ENCODE measurements at regions not wholly inside any gene's neighbourhood (a gene's known extent, or its start where the extent isn't known, plus 50 kb on each side); places are given as distances from the start of the nearest gene placed in this dataset.
A peak's percentile ranks its signal among the peaks of the same experiment; 100 is the strongest.

DNA sequence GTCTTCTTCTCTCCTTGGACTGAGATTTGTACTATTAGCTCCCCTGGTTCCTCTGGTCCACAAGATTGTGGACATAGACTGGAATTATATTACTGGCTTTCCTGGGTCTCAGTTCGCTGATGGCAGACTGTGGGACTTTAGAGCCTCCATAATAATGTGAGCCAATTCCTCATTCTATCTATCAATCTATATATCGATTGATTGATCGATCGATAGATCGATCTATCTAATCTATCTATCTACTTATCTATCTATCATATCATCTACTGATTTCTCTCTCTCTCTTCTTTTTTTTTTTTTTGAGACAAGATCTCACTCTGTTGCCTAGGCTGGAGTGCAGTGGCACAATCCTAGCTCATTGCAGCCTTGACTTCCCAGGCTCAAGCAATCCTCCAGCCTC lies 51.5 kb upstream of the DDR1 start:
- TF ChIP-seq, protein P1, sequence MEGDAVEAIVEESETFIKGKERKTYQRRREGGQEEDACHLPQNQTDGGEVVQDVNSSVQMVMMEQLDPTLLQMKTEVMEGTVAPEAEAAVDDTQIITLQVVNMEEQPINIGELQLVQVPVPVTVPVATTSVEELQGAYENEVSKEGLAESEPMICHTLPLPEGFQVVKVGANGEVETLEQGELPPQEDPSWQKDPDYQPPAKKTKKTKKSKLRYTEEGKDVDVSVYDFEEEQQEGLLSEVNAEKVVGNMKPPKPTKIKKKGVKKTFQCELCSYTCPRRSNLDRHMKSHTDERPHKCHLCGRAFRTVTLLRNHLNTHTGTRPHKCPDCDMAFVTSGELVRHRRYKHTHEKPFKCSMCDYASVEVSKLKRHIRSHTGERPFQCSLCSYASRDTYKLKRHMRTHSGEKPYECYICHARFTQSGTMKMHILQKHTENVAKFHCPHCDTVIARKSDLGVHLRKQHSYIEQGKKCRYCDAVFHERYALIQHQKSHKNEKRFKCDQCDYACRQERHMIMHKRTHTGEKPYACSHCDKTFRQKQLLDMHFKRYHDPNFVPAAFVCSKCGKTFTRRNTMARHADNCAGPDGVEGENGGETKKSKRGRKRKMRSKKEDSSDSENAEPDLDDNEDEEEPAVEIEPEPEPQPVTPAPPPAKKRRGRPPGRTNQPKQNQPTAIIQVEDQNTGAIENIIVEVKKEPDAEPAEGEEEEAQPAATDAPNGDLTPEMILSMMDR (IDR thresholded peaks at IDR 0.05; ENCODE audit: insufficient read depth, low read depth, low read length, missing control alignments), result no peak
- no peak for DNase-seq (ENCODE audit: low read depth)
- no peak overlapping the region for H3K4me3 ChIP-seq (ENCODE audit: low read depth, low read length)

DNA sequence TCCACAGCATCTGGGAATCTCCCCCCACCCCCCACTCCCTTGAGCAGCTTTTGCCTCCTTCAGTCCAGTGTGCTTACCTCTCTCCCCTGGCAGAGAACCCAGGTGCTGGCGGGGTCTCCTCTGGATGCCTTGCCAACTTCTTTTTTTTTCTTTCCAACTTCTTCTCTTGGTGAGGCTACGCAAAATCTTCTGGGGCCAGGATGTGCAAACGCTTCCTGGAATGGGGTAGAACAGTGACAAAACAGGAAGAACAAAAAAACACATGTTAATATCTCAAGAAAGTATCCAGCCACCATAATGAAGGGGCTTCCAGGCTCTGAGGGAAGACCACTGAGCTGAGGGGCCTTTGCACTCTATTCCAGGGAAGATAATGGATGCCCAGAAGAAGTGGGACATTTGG lies 53.9 kb upstream of the DDR1 start:
- no peak overlapping the region; the same call in 1 of the 2 replicates for H3K4me3 ChIP-seq (ENCODE audit: low read depth, low read length)
- no peak for DNase-seq (ENCODE audit: low read depth)
- TF ChIP-seq, protein P1 (IDR thresholded peaks at IDR 0.05; ENCODE audit: insufficient read depth, low read depth, low read length, missing control alignments), result no peak

DNA sequence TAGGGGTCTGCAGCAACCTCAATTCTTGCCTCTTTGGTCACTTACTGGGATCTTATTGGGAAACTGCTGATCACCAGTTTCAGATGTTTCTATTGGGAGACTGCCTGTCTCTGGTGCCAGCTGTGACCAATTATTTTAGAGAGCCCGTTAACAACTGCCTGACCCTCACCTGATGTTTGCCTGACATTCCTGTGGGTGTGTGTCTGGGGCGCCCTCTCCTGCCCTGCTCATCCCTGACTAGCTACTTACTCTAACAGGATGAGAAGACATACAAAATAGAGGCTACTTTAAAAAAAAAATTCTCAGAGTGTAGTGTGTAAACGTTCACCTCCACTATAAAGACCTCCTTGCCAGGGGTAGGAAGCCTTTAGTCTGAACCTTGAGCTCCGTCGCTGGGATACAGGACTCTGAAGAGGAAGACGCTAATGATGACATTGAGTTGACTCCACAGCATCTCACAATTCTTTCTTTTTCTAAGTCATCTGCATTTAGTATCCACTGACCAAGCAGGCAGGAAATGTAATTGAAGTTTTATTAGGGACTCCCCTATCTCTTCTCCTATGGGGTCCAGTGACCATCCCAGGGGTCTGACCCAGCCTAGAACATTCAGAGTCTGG lies 54.6 kb upstream of the DDR1 start:
- no peak for DNase-seq (ENCODE audit: low read depth)
- no peak overlapping the region for H3K4me3 ChIP-seq (ENCODE audit: low read depth, low read length)
- TF ChIP-seq, protein P1 (IDR thresholded peaks at IDR 0.05; ENCODE audit: insufficient read depth, low read depth, low read length, missing control alignments), result no peak

DNA sequence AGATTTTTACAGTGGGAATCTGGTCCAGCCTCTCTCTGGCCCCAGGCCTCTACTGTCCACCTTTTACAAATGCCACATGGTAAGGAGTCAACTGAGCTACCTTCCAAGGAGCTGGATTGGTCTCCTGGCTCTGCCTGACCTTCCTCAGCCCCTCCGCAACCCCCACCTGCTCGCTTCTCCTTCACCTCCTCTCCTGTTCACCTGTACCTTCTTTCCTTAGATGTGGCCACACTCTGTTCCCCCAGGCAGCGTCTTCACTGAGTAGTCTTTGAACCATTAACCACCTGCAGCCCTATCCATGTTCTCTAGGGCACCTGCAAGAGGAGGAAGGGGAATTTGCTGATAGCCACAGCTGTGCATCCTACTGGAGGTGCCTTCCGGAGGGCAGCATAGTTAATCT lies 55.3 kb upstream of the DDR1 start:
- no peak for DNase-seq (ENCODE audit: low read depth)

DNA sequence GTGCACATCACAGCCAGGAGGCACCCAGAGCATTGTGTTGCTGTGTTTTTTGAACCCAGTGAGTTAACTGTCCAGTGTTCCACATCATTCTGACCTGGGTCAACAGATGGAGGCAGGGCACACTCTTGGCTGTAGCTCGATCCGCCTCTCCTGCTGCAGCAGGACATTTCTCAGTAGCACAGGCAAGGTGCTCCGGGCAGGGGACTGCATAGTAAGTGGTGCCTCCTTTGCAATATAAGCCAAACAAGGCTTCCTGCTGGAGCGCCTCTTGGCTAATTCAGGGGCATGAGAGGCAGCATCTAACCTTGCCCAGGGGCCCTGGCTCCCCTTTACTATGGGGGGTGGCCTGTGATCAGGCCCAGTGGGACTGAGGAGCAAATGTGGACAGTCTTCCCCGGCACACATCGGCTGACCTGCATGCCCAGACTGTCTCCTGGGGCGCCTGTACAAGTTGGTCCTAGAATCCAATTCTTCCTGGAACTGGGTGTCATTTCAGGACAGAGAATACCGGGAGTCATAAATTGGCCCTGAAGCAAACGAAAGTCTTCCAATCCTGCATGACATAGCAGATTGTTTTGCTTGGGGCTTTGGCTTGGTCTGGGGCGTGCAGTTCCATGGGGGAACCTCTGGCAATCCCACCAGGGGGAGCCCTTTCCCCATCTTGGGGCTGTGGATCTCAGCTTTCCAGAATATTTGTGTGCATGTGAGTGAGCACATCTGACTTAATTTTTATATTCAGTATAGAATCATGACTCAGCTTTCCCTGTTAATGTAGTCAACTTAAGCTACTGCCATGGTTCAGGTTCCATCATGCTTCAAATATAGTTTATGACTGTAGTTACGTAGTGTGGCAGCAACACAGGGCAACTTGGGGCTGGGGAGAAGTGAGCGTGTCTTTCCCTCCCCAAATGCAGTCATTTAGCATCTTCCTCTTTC lies 56.0 kb upstream of the DDR1 start:
- TF ChIP-seq, protein P1 (IDR thresholded peaks at IDR 0.05; ENCODE audit: insufficient read depth, low read depth, low read length, missing control alignments), result peak; percentile 93
- no peak overlapping the region for H3K4me3 ChIP-seq (ENCODE audit: low read depth, low read length)
- DNase-seq (ENCODE audit: low read depth), result peak; percentile 73

More for the DNA sequence above, 55.3 kb upstream of the DDR1 start:
- TF ChIP-seq, protein P1 (IDR thresholded peaks at IDR 0.05; ENCODE audit: insufficient read depth, low read depth, low read length, missing control alignments), result no peak
- H3K4me3 ChIP-seq (ENCODE audit: low read depth, low read length), result no peak overlapping the region

DNA sequence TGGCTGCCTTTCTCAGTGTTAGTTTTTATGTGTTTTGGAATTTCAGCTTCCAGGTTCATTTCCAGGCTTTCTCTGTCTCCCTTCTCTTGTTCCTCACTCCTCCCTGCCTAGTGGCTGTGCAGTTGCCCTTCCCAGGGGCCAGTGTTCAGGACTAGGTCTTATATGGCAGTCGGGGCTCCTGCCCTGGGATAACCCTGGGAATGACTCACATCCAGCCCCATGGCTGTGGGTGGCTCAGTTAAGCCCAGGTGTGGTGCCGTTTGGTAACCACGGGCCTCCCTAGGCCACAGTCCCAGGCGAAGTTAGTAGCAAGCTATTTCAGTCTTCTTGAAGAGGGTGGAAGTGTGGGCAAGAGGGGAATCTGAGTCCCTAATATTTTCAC lies 57.4 kb upstream of the DDR1 start:
- H3K4me3 ChIP-seq (ENCODE audit: low read depth, low read length), result no peak overlapping the region
- TF ChIP-seq, protein P1 (IDR thresholded peaks at IDR 0.05; ENCODE audit: insufficient read depth, low read depth, low read length, missing control alignments), result no peak
- DNase-seq (ENCODE audit: low read depth), result no peak
